ENCODE measurements at regions not wholly inside any gene's neighbourhood (a gene's known extent, or its start where the extent isn't known, plus 50 kb on each side); places are given as distances from the start of the nearest gene placed in this dataset.

GRCh38 chr13:74452881-74453280 lies 318.7 kb upstream of the KLF12 start:
- POLR2A ChIA-PET = no interaction called here
- Histone ChIP-seq H2AFZ (ENCODE audit: control insufficient read depth, low read depth, low read length) (no peak overlapping the region), H3K27me3 (replicated peaks in 1 of 2; ENCODE audit: control insufficient read depth in 2 of 2, insufficient read depth in 2 of 2, low read length in 1 of 2) (no peaks in the 10 kb centered on the region), H3K9me3 (replicated peaks; ENCODE audit: control insufficient read depth, insufficient read depth, low read length) (no peaks in the 10 kb centered on the region), H3K4me2 (ENCODE audit: control insufficient read depth, insufficient read depth) (no peak overlapping the region), H3K4me3 (no peak overlapping the region), H3K36me3 (ENCODE audit: control insufficient read depth in 2 of 2, insufficient read depth in 2 of 2, low read length in 1 of 2) (no peaks in the 10 kb centered on the region), H3K9ac (ENCODE audit: control insufficient read depth, insufficient read depth, low read length) (no peak overlapping the region), H4K20me1 (ENCODE audit: control insufficient read depth, insufficient read depth) (no peaks in the 10 kb centered on the region), H3K4me1 (ENCODE audit: control insufficient read depth, insufficient read depth, low read length) (no peaks in the 10 kb centered on the region), H3K79me2 (ENCODE audit: control insufficient read depth, insufficient read depth, low read length) (no peaks in the 10 kb centered on the region), H3K27ac (ENCODE audit: control insufficient read depth, insufficient read depth) (no peak overlapping the region)
- DNase-seq (ENCODE audit: low read depth, low spot score) = no peak
- SMC1A ChIA-PET (ENCODE audit: uncharacterized antibody, unreplicated experiment) = no interaction called here
- 0% methylated on average over 2 of the region's 2 CpGs for WGBS (ENCODE audit: insufficient coverage, insufficient replicate concordance, low lambda C conversion rate, missing lambda C conversion rate)
- no TSS peak for BruUV-seq (replicated peaks)
- intact Hi-C loops (cut with micrococcal nuclease; ENCODE audit: unreplicated experiment) = no loop called here
- ATAC-seq = no peak; the same call in none of the 3 replicates
- RAD21 ChIA-PET (ENCODE audit: unreplicated experiment) = no interaction called here
- in situ Hi-C loops (cut with MboI) = no loop called here
- TF ChIP-seq PAX5 (IDR thresholded peaks at IDR 0.05; ENCODE audit: borderline replicate concordance, low read depth, low read length) = no peak
- TF ChIP-seq JUND (IDR thresholded peaks at IDR 0.05; ENCODE audit: low read depth, low read length) = no peak
- no peak for TF ChIP-seq FOXM1 (IDR thresholded peaks at IDR 0.05; ENCODE audit: low read depth, low read length)
- no peak for TF ChIP-seq SPI1 (IDR thresholded peaks at IDR 0.05; ENCODE audit: borderline replicate concordance, insufficient read depth, low read depth, low read length)
- no peak for TF ChIP-seq POLR2AphosphoS2 (IDR thresholded peaks at IDR 0.05; ENCODE audit: low read depth, low read length)
- no peak for TF ChIP-seq HCFC1 (IDR thresholded peaks at IDR 0.05; ENCODE audit: low read length)
- no peak for TF ChIP-seq BCL3 (IDR thresholded peaks at IDR 0.05; ENCODE audit: borderline replicate concordance, insufficient read depth, low read depth, low read length, poor library complexity, severe bottlenecking)
- no peak for TF ChIP-seq FOS (IDR thresholded peaks at IDR 0.05; ENCODE audit: borderline replicate concordance, extremely low read depth, insufficient read length)
- no peak for TF ChIP-seq ZNF384 (IDR thresholded peaks at IDR 0.05; ENCODE audit: borderline replicate concordance, low read depth, low read length)
- no peak for TF ChIP-seq RBBP5 (conservative IDR thresholded peaks at IDR 0.05)
- no peak for TF ChIP-seq CHD1 (IDR thresholded peaks at IDR 0.05; ENCODE audit: low read depth, low read length)
- TF ChIP-seq SIN3A (IDR thresholded peaks at IDR 0.05; ENCODE audit: low read depth, low read length) = no peak
- TF ChIP-seq ATF3 (IDR thresholded peaks at IDR 0.05; ENCODE audit: borderline replicate concordance, extremely low read depth, low read depth, low read length) = no peak
- no peak for TF ChIP-seq CBX5 (IDR thresholded peaks at IDR 0.05; ENCODE audit: low read depth)
- CTCF ChIA-PET = no interaction called here
- no peak for FAIRE-seq
